Natural killer cell (primary cell): ENCODE measurements at regions not wholly inside any gene's neighbourhood (a gene's known extent, or its start where the extent isn't known, plus 50 kb on each side); places are given as distances from the start of the nearest gene placed in this dataset.

ENCODE experiments used
- ATAC-seq, 3 donors: fragments of 150-1000 bp in 2 of 3; fragments of 200-7000 bp in 1 of 3; cut with Tn5 transposase; 1 replicate in 1 of 3; 2 replicates in 2 of 3; pipeline ENCODE4 v1.10.0; 2021; ENCODE audit warnings: mild to moderate bottlenecking in 2 of 3, moderate library complexity in 2 of 3
- DNase-seq, 2 donors: peaks; one replicate each; pipeline versions ENCODE4 v3.0.0 to v3.0.0-alpha.2; 2013 to 2021; ENCODE audit warnings: mixed read lengths in 1 of 2
- H3K27ac ChIP-seq: one replicate; pipeline ENCODE4 v1.5.1; 2013; ENCODE audit warnings: mild to moderate bottlenecking, low read length
- H3K27me3 ChIP-seq: one replicate; pipeline ENCODE4 v1.6.1; 2013; ENCODE audit warnings: low read length; ENCODE audit not compliant: control insufficient read depth, insufficient read depth
- H3K36me3 ChIP-seq: one replicate; pipeline ENCODE4 v1.6.1; 2013; ENCODE audit warnings: low read length; ENCODE audit not compliant: control insufficient read depth, insufficient read depth
- H3K4me1 ChIP-seq: one replicate; pipeline ENCODE4 v1.6.1; 2013; ENCODE audit warnings: low read length; ENCODE audit not compliant: control insufficient read depth, insufficient read depth
- H3K4me3 ChIP-seq: one replicate; pipeline ENCODE4 v1.5.1; 2013; ENCODE audit warnings: low read length
- H3K9me3 ChIP-seq: one replicate; pipeline ENCODE4 v1.6.1; 2013; ENCODE audit warnings: low read length; ENCODE audit not compliant: control insufficient read depth, insufficient read depth
- H3K27ac Mint-ChIP-seq, 2 donors: one replicate each; pipeline ENCODE4 v1.8.0; 2022; ENCODE audit warnings: mild to moderate bottlenecking in 2 of 2, mixed read lengths in 2 of 2, moderate library complexity in 1 of 2
- H3K27me3 Mint-ChIP-seq, 2 donors: one replicate each; pipeline ENCODE4 v1.8.0; 2022; ENCODE audit warnings: low read depth in 2 of 2, mixed read lengths in 2 of 2
- H3K36me3 Mint-ChIP-seq: one replicate; pipeline ENCODE4 v1.8.0; 2022; ENCODE audit warnings: mixed read lengths
- H3K4me1 Mint-ChIP-seq, 2 donors: one replicate each; pipeline ENCODE4 v1.8.0; 2022; ENCODE audit warnings: mixed read lengths in 2 of 2
- H3K4me3 Mint-ChIP-seq: one replicate; pipeline ENCODE4 v1.8.0; 2022; ENCODE audit warnings: mild to moderate bottlenecking, moderate library complexity, mixed read lengths
- H3K9me3 Mint-ChIP-seq, 2 donors: one replicate each; pipeline ENCODE4 v1.8.0; 2022; ENCODE audit warnings: mixed read lengths in 2 of 2
- WGBS: methylation state at CpG from one replicate; pipeline ENCODE4 v1.1.7; 2013; ENCODE audit warnings: missing lambda C conversion rate; ENCODE audit not compliant: insufficient coverage; 5-methylcytosine and 5-hydroxymethylcytosine counted together
- intact Hi-C: fragments of 100-400 bp; cut with micrococcal nuclease; formaldehyde crosslinking; loops from one replicate; pipeline ENCODE4 v1.14.2; 2022
- TF ChIP-seq, protein P1 (sequence below): fragments of 200-600 bp; IDR thresholded peaks from one replicate; pipeline ENCODE4 v1.8.0; 2022; ENCODE audit warnings: antibody characterized with exemption

DNA sequence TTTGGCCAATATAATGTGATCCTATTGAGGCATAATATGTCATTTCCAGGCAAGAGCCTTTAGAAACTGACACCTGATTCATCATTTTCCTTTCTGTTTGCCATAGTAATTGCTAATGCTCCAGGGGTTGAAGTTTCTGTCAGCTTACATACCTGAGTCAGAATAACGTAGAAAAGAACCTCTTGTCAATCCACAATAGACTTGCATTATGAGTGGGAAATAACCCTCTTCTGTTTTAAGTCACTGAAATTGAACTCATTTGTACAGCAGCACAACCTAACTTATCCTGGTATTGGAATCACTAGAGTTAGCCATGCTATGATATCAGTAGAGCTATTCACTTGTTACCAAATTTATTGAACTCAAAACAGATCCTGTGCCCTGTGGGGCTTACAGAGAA, 101.7 kb upstream of the TP63 start:
- TF ChIP-seq, protein P1, sequence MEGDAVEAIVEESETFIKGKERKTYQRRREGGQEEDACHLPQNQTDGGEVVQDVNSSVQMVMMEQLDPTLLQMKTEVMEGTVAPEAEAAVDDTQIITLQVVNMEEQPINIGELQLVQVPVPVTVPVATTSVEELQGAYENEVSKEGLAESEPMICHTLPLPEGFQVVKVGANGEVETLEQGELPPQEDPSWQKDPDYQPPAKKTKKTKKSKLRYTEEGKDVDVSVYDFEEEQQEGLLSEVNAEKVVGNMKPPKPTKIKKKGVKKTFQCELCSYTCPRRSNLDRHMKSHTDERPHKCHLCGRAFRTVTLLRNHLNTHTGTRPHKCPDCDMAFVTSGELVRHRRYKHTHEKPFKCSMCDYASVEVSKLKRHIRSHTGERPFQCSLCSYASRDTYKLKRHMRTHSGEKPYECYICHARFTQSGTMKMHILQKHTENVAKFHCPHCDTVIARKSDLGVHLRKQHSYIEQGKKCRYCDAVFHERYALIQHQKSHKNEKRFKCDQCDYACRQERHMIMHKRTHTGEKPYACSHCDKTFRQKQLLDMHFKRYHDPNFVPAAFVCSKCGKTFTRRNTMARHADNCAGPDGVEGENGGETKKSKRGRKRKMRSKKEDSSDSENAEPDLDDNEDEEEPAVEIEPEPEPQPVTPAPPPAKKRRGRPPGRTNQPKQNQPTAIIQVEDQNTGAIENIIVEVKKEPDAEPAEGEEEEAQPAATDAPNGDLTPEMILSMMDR, result no peak
- Histone ChIP-seq H3K27ac (no peak overlapping the region), H3K4me1 (no peaks in the 10 kb centered on the region), H3K36me3 (no peaks in the 10 kb centered on the region), H3K9me3 (no peaks in the 10 kb centered on the region), H3K4me3 (no peak overlapping the region), H3K27me3 (no peaks in the 10 kb centered on the region)
- Mint-ChIP-seq H3K4me3 (no peak overlapping the region), H3K27ac (no peak overlapping the region), H3K36me3 (no peaks in the 10 kb centered on the region), H3K9me3 (peaks cover 2 to 6% of the 10 kb centered on the region in 2 donors), H3K27me3 (no peaks in the 10 kb centered on the region), H3K4me1 (no peaks in the 10 kb centered on the region)
- intact Hi-C loops, result no loop called here
- 100% methylated on average over 1 of the region's 1 CpG for WGBS
- no peak for DNase-seq
- ATAC-seq, result no peak

DNA sequence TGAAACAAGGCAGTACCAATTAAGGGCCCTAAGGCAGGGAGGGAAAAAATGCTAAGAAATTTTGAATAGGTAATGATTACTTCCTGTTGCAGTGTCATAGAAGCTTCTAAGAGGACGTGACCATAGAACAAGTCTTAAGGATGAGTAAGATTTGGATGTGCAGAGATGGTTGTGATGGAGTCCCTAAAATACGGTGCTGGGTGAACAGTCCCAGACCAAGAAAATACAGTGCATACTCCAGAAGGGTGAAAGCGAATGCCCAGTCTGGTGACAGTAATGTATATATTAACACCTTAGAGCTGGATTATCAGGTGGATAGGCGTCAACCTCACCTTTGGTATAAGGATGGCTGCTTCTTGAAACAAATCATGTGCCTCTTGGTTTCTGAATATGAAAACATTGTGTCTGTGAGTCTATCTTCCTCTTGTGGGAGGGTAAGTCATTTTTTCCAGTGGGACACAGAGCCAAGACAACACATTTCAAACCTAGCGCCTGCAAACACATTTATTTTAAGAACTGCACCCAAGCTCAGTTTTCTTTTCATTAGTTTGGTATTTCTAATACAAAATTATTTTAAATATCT, 101.2 kb upstream of the TP63 start:
- Mint-ChIP-seq H3K9me3 (peaks cover 2 to 6% of the 10 kb centered on the region in 2 donors), H3K36me3 (no peaks in the 10 kb centered on the region), H3K4me3 (no peak overlapping the region), H3K27me3 (no peaks in the 10 kb centered on the region), H3K27ac (no peak overlapping the region), H3K4me1 (no peaks in the 10 kb centered on the region)
- DNase-seq (no peak), ATAC-seq (no peak)
- Histone ChIP-seq H3K4me1 (no peaks in the 10 kb centered on the region), H3K36me3 (no peaks in the 10 kb centered on the region), H3K9me3 (no peaks in the 10 kb centered on the region), H3K4me3 (no peak overlapping the region), H3K27ac (no peak overlapping the region), H3K27me3 (no peaks in the 10 kb centered on the region)
- TF ChIP-seq, protein P1, result no peak
- 87% methylated on average over 4 of the region's 5 CpGs for WGBS
- intact Hi-C loops, result no loop called here

DNA sequence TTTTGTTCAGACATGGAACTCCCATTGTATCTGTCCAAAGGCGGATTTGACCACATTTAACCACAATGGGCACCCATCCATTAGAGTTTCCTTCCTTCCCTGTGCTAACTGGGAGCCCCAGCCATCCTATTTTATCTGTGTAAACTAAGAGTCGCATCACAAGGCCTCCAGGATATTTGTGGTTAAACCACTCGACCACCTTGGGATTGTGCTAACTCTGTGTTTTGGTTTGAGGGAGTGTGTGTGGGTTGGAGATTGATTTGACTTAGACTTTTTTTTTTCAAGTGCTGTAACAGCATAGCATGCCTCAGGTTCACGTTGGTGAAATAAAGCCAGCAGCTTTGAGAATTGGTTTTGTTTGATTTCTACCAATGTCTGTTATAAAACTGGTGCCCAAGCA, 100.4 kb upstream of the TP63 start:
- no peak overlapping the region for H3K27ac Mint-ChIP-seq
- no peak for DNase-seq
- no peaks in the 10 kb centered on the region for H3K9me3 ChIP-seq
- H3K27me3 Mint-ChIP-seq, result no peaks in the 10 kb centered on the region
- no peak overlapping the region for H3K4me3 ChIP-seq
- no peak for ATAC-seq
- H3K4me3 Mint-ChIP-seq, result no peak overlapping the region
- H3K4me1 ChIP-seq, result no peaks in the 10 kb centered on the region
- WGBS, result 7% methylated on average over 4 of the region's 4 CpGs
- no peaks in the 10 kb centered on the region for H3K4me1 Mint-ChIP-seq
- no peaks in the 10 kb centered on the region for H3K27me3 ChIP-seq
- intact Hi-C loops, result no loop called here
- no peak overlapping the region for H3K27ac ChIP-seq
- TF ChIP-seq, protein P1, result no peak
- no peaks in the 10 kb centered on the region for H3K36me3 ChIP-seq
- no peaks in the 10 kb centered on the region for H3K36me3 Mint-ChIP-seq
- H3K9me3 Mint-ChIP-seq, result peaks cover 2 to 6% of the 10 kb centered on the region in 2 donors

DNA sequence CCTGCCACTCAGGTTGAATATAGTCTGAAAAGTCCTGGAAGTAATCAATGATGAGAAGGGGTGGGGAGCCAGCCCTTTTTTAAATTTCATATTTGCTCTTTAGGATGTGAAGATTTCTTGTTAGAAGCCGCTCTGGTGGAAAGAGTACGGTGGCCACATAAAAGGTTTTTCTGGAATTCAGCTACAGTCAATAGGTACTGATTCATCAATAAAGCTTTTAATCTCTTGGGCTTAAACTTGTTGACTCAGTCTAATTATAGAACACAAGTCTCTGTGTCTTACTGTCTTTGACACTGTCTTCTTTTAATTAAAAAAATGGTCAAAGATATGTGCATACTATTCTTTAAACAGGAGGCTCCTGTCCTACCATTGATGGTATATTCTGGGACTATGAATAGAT, 99.9 kb upstream of the TP63 start:
- H3K36me3 Mint-ChIP-seq, result no peaks in the 10 kb centered on the region
- Histone ChIP-seq H3K4me1 (no peaks in the 10 kb centered on the region), H3K27ac (no peak overlapping the region), H3K27me3 (no peaks in the 10 kb centered on the region), H3K36me3 (no peaks in the 10 kb centered on the region), H3K9me3 (no peaks in the 10 kb centered on the region), H3K4me3 (no peak overlapping the region)
- WGBS, result 100% methylated on average over 2 of the region's 2 CpGs
- ATAC-seq, result no peak
- H3K9me3 Mint-ChIP-seq, result peaks cover 2 to 6% of the 10 kb centered on the region in 2 donors
- intact Hi-C loops, result no loop called here
- H3K27me3 Mint-ChIP-seq, result no peaks in the 10 kb centered on the region
- TF ChIP-seq, protein P1, result no peak
- no peak for DNase-seq
- H3K4me1 Mint-ChIP-seq, result no peaks in the 10 kb centered on the region
- H3K4me3 Mint-ChIP-seq, result no peak overlapping the region
- H3K27ac Mint-ChIP-seq, result no peak overlapping the region
